ENCODE measurements at regions not wholly inside any gene's neighbourhood (a gene's known extent, or its start where the extent isn't known, plus 50 kb on each side); places are given as distances from the start of the nearest gene placed in this dataset.

DNA sequence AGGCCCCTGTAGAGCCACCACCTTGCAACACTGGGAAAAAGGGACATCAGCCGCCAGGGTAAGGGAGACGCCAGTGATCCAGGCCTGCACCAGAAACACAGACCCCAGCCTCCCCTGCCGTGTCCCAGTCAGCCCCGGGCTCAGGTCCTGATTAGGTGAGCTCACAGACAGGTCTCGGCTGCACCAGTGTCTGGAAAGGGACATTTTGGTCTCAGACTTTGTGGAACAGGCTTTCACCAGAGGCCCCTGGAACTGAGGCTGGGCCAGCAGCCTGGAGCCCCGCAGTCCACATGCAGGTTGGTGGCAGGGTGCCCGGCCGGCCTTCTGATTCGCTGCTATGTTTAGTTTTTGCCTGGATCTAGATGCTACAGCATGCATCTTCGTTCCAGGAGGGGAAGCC lies 369.0 kb upstream of the IRX4 start:
- Histone ChIP-seq H3K4me2 (ENCODE audit: low read length) (no peak overlapping the region), H3K27me3 (ENCODE audit: insufficient read depth, low read depth, low read length) (no peaks in the 10 kb centered on the region), H3K9ac (ENCODE audit: low read length) (no peak overlapping the region), H3K79me2 (replicated peaks; ENCODE audit: insufficient read depth, low read length) (no peaks in the 10 kb centered on the region), H2AFZ (ENCODE audit: low read depth, low read length) (no peak overlapping the region), H3K27ac (ENCODE audit: low read length) (no peak overlapping the region), H4K20me1 (ENCODE audit: insufficient read depth) (no peaks in the 10 kb centered on the region), H3K36me3 (ENCODE audit: insufficient read depth, low read length) (no peaks in the 10 kb centered on the region), H3K4me3 (ENCODE audit: low read length) (no peak overlapping the region), H3K9me2 (ENCODE audit: insufficient read depth, low read length) (no peaks in the 10 kb centered on the region), H3F3A (ENCODE audit: insufficient read depth, low read length, poor library complexity, severe bottlenecking) (no peaks in the 10 kb centered on the region), H3K9me3 (ENCODE audit: low read length) (no peaks in the 10 kb centered on the region)
- TF ChIP-seq SMC3 (conservative IDR thresholded peaks at IDR 0.05; ENCODE audit: poor library complexity) (no peak), POLR2AphosphoS5 (IDR thresholded peaks at IDR 0.05) (no peak), MXI1 (conservative IDR thresholded peaks at IDR 0.05; ENCODE audit: poor library complexity, severe bottlenecking) (no peak), EP300 (conservative IDR thresholded peaks at IDR 0.05; ENCODE audit: poor library complexity, severe bottlenecking) (no peak), TAF1 (IDR thresholded peaks at IDR 0.05; ENCODE audit: low read depth) (no peak)
- TF ChIP-seq, protein P1, sequence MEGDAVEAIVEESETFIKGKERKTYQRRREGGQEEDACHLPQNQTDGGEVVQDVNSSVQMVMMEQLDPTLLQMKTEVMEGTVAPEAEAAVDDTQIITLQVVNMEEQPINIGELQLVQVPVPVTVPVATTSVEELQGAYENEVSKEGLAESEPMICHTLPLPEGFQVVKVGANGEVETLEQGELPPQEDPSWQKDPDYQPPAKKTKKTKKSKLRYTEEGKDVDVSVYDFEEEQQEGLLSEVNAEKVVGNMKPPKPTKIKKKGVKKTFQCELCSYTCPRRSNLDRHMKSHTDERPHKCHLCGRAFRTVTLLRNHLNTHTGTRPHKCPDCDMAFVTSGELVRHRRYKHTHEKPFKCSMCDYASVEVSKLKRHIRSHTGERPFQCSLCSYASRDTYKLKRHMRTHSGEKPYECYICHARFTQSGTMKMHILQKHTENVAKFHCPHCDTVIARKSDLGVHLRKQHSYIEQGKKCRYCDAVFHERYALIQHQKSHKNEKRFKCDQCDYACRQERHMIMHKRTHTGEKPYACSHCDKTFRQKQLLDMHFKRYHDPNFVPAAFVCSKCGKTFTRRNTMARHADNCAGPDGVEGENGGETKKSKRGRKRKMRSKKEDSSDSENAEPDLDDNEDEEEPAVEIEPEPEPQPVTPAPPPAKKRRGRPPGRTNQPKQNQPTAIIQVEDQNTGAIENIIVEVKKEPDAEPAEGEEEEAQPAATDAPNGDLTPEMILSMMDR (IDR thresholded peaks at IDR 0.05; ENCODE audit: poor library complexity, severe bottlenecking) = no peak
- TF ChIP-seq, protein P2, sequence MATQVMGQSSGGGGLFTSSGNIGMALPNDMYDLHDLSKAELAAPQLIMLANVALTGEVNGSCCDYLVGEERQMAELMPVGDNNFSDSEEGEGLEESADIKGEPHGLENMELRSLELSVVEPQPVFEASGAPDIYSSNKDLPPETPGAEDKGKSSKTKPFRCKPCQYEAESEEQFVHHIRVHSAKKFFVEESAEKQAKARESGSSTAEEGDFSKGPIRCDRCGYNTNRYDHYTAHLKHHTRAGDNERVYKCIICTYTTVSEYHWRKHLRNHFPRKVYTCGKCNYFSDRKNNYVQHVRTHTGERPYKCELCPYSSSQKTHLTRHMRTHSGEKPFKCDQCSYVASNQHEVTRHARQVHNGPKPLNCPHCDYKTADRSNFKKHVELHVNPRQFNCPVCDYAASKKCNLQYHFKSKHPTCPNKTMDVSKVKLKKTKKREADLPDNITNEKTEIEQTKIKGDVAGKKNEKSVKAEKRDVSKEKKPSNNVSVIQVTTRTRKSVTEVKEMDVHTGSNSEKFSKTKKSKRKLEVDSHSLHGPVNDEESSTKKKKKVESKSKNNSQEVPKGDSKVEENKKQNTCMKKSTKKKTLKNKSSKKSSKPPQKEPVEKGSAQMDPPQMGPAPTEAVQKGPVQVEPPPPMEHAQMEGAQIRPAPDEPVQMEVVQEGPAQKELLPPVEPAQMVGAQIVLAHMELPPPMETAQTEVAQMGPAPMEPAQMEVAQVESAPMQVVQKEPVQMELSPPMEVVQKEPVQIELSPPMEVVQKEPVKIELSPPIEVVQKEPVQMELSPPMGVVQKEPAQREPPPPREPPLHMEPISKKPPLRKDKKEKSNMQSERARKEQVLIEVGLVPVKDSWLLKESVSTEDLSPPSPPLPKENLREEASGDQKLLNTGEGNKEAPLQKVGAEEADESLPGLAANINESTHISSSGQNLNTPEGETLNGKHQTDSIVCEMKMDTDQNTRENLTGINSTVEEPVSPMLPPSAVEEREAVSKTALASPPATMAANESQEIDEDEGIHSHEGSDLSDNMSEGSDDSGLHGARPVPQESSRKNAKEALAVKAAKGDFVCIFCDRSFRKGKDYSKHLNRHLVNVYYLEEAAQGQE (IDR thresholded peaks at IDR 0.05; ENCODE audit: borderline replicate concordance) = no peak

DNA sequence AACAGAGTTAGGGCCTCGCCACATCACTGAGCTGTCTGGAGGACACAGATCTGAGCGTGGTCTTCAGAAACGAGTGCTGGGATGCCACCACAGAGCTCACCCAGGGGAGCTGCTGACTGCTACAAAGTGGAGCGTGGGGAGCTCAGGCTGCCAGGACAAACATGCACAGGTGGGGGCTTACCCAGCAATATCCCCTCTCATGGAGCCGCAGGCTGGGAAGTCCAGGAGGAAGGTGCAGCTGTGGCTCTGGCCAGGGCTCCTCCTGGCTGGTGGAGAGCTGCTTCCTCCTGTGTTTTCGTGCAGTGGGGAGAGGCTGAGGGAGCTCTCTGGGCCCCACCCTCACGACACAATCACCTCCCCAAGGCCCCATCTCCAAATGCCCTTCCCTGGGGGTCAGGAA lies 368.6 kb upstream of the IRX4 start:
- TF ChIP-seq RAD21 (conservative IDR thresholded peaks at IDR 0.05) (no peak), SMC3 (conservative IDR thresholded peaks at IDR 0.05; ENCODE audit: poor library complexity) (no peak), EP300 (conservative IDR thresholded peaks at IDR 0.05; ENCODE audit: poor library complexity, severe bottlenecking) (no peak), EZH2 (IDR thresholded peaks at IDR 0.05; ENCODE audit: borderline replicate concordance, insufficient read depth, low read length, poor library complexity, severe bottlenecking) (no peak), TAF1 (IDR thresholded peaks at IDR 0.05; ENCODE audit: low read depth) (no peak), POLR2AphosphoS5 (IDR thresholded peaks at IDR 0.05) (no peak), MXI1 (conservative IDR thresholded peaks at IDR 0.05; ENCODE audit: poor library complexity, severe bottlenecking) (no peak)
- TF ChIP-seq, protein P1 (IDR thresholded peaks at IDR 0.05; ENCODE audit: poor library complexity, severe bottlenecking) = no peak
- TF ChIP-seq, protein P2 (IDR thresholded peaks at IDR 0.05; ENCODE audit: borderline replicate concordance) = no peak
- Histone ChIP-seq H2AFZ (ENCODE audit: low read depth, low read length) (no peak overlapping the region), H3K4me2 (ENCODE audit: low read length) (no peak overlapping the region), H3K4me3 (ENCODE audit: low read length) (no peak overlapping the region), H4K20me1 (ENCODE audit: insufficient read depth) (no peaks in the 10 kb centered on the region), H3K9me3 (ENCODE audit: low read length) (no peaks in the 10 kb centered on the region), H3K9me2 (ENCODE audit: insufficient read depth, low read length) (no peaks in the 10 kb centered on the region), H3K27me3 (ENCODE audit: insufficient read depth, low read depth, low read length) (no peaks in the 10 kb centered on the region), H3K9ac (ENCODE audit: low read length) (no peak overlapping the region), H3K27ac (ENCODE audit: low read length) (no peak overlapping the region), H3K79me2 (replicated peaks; ENCODE audit: insufficient read depth, low read length) (no peaks in the 10 kb centered on the region), H3F3A (ENCODE audit: insufficient read depth, low read length, poor library complexity, severe bottlenecking) (no peaks in the 10 kb centered on the region), H3K36me3 (ENCODE audit: insufficient read depth, low read length) (no peaks in the 10 kb centered on the region)

Measured in neural cell (in vitro differentiated cells).